Osteocyte (in vitro differentiated cells): ENCODE measurements at regions not wholly inside any gene's neighbourhood (a gene's known extent, or its start where the extent isn't known, plus 50 kb on each side); places are given as distances from the start of the nearest gene placed in this dataset.

Source experiments
- DNase-seq: peaks from one replicate; pipeline ENCODE4 v3.0.0; 2021; ENCODE audit warnings: mixed read lengths; ENCODE audit not compliant: unreplicated experiment; ENCODE audit errors: extremely low spot score
- H3K27ac Mint-ChIP-seq: one replicate; pipeline ENCODE4 v1.8.0; 2021; ENCODE audit warnings: mild to moderate bottlenecking, mixed read lengths; ENCODE audit not compliant: unreplicated experiment
- H3K27me3 Mint-ChIP-seq: one replicate; pipeline ENCODE4 v1.8.0; 2021; ENCODE audit warnings: mixed read lengths; ENCODE audit not compliant: unreplicated experiment
- H3K36me3 Mint-ChIP-seq: one replicate; pipeline ENCODE4 v1.8.0; 2021; ENCODE audit warnings: mixed read lengths; ENCODE audit not compliant: unreplicated experiment
- H3K4me1 Mint-ChIP-seq: one replicate; pipeline ENCODE4 v1.8.0; 2021; ENCODE audit warnings: mixed read lengths; ENCODE audit not compliant: unreplicated experiment
- H3K4me3 Mint-ChIP-seq: one replicate; pipeline ENCODE4 v1.8.0; 2021; ENCODE audit warnings: mild to moderate bottlenecking, moderate library complexity, mixed read lengths; ENCODE audit not compliant: unreplicated experiment
- H3K9me3 Mint-ChIP-seq: one replicate; pipeline ENCODE4 v1.8.0; 2021; ENCODE audit warnings: mixed read lengths; ENCODE audit not compliant: unreplicated experiment
- CTCF ChIP-seq: fragments of 200-600 bp; sonication (generic); IDR thresholded peaks from 2 replicates; pipeline ENCODE4 v1.5.0; 2021; ENCODE audit warnings: antibody characterized with exemption, mild to moderate bottlenecking, moderate library complexity

- Mint-ChIP-seq H3K4me3 (no peak overlapping the region), H3K36me3 (no peaks in the 10 kb centered on the region), H3K27me3 (peaks cover 32% of the 10 kb centered on the region), H3K4me1 (no peaks in the 10 kb centered on the region), H3K9me3 (no peaks in the 10 kb centered on the region), H3K27ac (no peak overlapping the region)
- DNase-seq: no peak
- TF ChIP-seq CTCF: no peak
Observed at GRCh38 chr7:113402482-113402881, 284.1 kb upstream of the SMIM30 start.

GRCh38 chr7:113402005-113402404, 283.7 kb upstream of the SMIM30 start:
- DNase-seq: no peak

DNA sequence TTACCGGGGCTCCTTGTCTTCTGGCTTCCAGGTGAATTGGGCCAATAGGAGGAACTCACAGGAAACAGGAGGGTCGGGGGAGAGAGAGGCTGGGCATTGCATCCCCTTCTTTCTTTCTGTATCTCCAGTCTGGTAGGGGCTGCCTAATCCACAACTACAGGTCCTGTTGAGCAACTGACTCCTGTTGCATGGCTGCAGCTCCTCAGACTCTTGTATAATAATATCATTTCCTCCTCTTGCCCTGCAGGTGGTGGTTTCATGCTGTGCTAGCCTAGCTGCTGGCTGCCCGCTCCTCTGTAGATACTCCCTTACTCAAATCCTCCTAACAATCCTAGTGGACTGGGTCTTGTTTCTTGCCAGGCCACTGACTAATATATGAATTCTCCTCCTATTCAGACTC, 276.5 kb upstream of the SMIM30 start:
- DNase-seq: no peak
- no peaks in the 10 kb centered on the region for H3K4me1 Mint-ChIP-seq
- H3K4me3 Mint-ChIP-seq: no peak overlapping the region
- no peak for TF ChIP-seq CTCF
- H3K27ac Mint-ChIP-seq: no peak overlapping the region
- H3K27me3 Mint-ChIP-seq: peaks cover 20% of the 10 kb centered on the region
- H3K36me3 Mint-ChIP-seq: no peaks in the 10 kb centered on the region
- H3K9me3 Mint-ChIP-seq: peaks cover under 1% of the 10 kb centered on the region

More at GRCh38 chr7:113402005-113402404, 283.7 kb upstream of the SMIM30 start:
- H3K9me3 Mint-ChIP-seq: no peaks in the 10 kb centered on the region
- H3K36me3 Mint-ChIP-seq: no peaks in the 10 kb centered on the region
- no peak overlapping the region for H3K4me3 Mint-ChIP-seq
- peaks cover 32% of the 10 kb centered on the region for H3K27me3 Mint-ChIP-seq
- TF ChIP-seq CTCF: no peak
- H3K27ac Mint-ChIP-seq: no peak overlapping the region
- no peaks in the 10 kb centered on the region for H3K4me1 Mint-ChIP-seq

DNA sequence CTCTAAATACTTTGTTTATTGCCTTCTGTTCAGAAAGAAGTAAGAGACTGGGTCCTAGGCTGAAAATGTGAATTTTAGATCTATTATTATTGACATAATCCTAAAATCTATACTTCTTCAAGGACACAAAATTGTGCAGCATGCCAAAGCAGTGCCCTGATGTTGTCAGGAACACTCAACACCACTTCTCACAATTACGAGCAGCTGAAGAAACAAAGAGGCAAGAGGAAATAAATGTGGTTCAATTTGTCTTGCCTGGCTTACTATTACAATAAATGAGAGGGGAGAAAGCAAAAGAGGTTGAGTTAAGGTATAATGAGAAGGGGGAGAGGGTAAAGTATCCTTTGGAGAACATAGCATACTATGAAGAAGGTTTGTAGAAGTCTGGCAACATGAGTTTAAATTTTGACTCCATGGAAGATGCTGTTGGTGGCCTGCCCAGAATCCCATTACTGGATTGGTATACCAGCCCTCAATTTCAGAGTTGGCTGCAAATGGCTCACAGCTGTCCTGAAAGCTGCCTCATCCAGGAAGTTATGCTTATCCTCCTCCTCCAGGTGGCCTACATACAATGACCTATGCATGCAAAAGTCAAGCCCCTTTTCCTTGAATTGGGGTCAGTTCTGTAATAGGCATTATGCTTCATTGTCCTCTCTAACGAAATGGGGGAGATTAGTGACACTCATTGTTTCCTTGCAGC, 274.6 kb upstream of the SMIM30 start:
- H3K4me3 Mint-ChIP-seq: no peak overlapping the region
- H3K9me3 Mint-ChIP-seq: peaks cover 6% of the 10 kb centered on the region
- no peak for DNase-seq
- no peaks in the 10 kb centered on the region for H3K4me1 Mint-ChIP-seq
- no peak overlapping the region for H3K27ac Mint-ChIP-seq
- H3K27me3 Mint-ChIP-seq: peaks cover 9% of the 10 kb centered on the region
- no peak for TF ChIP-seq CTCF
- no peaks in the 10 kb centered on the region for H3K36me3 Mint-ChIP-seq

DNA sequence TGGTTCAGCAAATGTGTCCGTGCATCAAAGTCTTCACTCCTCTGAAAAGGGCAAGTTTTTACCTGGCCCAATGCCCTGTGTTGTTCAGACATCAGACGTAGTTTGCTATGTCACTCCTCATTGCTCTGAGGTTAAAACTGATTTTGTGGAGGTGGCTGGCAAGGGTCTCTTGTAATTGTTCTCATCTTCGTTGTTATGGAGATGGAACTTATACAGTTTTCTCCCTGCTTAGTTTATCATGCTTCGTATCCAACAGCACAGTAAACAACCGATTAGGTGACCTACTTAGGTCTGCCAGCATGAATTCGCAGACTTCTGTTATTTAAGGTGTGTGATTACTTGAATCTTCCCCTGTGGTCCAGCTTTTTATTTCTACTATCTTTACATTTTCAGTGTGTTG, 274.1 kb upstream of the SMIM30 start:
- DNase-seq: no peak
- Mint-ChIP-seq H3K27ac (no peak overlapping the region), H3K9me3 (peaks cover 6% of the 10 kb centered on the region), H3K36me3 (no peaks in the 10 kb centered on the region), H3K4me3 (no peak overlapping the region), H3K27me3 (peaks cover 5% of the 10 kb centered on the region), H3K4me1 (no peaks in the 10 kb centered on the region)
- no peak for TF ChIP-seq CTCF
